ENCODE measurements at regions not wholly inside any gene's neighbourhood (a gene's known extent, or its start where the extent isn't known, plus 50 kb on each side); places are given as distances from the start of the nearest gene placed in this dataset.

GRCh38 chr15:45743426-45744235 lies 108.8 kb downstream of the SQOR start:
- no peak for FAIRE-seq

- FAIRE-seq = no peak
Measured at GRCh38 chr15:45744236-45744589, 109.4 kb downstream of the SQOR start.

DNA sequence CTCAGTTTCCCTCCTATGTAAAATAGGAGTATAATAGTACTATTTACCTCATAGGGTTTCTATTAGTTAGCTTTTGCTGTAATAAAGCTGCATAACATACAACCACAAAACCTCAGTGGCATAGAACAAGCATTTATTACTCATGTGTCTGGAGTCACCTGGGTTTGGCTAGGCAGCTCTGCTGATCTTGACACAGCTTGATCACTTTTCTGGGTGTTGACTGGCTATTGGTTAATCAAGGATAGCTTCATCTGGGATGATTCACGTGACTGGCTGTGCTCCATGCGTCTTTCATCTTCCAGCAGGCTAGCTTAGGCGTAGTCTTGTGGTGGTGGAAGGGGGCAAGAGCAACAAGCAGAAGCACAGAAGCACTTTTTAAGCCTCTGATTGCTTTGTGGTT lies 112.6 kb downstream of the SQOR start:
- FAIRE-seq = no peak

DNA sequence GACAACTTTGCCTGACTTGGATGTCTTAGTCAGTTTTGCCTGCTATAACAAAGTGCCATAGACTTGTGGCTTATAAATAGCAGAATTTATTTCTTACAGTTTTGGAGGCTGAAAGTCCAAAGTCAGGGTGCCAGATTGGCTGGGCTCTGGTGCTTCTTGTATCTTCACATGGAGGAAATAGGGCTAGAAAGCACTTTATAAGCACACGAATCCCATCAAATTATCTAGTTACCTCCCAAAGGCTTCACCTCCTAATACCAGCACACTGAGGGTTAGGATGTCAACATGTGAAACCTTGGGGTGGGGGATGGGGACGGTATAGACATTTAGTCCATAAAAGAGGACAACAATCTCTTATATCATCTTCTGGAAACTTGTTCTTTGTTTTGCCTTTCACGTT lies 116.8 kb downstream of the SQOR start:
- no peak for FAIRE-seq

DNA sequence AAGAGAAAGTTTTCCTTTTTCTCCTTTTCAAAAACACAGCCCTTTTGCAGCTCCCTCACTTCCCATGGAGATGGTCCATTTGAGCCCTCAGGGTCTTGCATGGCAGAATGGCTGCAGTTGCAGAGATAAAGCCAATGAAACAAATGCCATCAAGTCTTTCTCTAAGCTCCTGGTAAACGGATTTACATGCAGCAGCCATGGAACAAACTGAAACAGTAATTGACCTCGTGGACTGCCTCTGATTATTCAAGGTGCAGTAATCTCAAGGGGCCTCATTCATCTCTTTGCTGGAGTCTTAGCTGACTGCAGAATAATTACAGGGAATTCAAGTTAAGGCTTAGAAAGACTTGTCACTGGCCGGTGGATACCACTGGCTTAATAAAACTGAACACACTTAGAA lies 125.1 kb downstream of the SQOR start:
- FAIRE-seq = no peak

DNA sequence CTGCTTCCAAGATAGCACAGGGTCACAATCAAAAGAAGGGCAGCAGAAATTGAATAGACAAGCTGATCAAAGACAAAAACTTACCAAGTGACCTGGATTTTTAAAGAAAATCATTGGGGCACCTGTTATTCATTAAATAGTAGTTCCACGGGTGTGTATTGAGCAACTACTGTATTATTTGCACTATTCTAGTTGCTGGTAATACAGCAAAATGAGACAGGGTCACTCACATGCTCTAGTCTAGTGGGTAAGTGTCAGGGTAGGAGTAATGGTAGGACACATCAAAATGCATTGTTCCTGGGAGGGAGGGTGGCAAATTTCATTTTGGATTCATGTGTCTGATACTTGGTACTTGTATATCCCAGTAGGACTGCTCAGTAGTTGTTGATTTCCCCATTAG lies 127.9 kb downstream of the SQOR start:
- FAIRE-seq = no peak

- no peak for FAIRE-seq
Measured at GRCh38 chr15:45763170-45763869, 128.5 kb downstream of the SQOR start.

- no peak for FAIRE-seq
Measured at GRCh38 chr15:45773149-45773548, 138.3 kb downstream of the SQOR start.

- no peak for FAIRE-seq
Measured at GRCh38 chr15:45776772-45777171, 141.9 kb downstream of the SQOR start.

- no peak for FAIRE-seq
Measured at GRCh38 chr15:45777781-45778180, 143.0 kb downstream of the SQOR start.

DNA sequence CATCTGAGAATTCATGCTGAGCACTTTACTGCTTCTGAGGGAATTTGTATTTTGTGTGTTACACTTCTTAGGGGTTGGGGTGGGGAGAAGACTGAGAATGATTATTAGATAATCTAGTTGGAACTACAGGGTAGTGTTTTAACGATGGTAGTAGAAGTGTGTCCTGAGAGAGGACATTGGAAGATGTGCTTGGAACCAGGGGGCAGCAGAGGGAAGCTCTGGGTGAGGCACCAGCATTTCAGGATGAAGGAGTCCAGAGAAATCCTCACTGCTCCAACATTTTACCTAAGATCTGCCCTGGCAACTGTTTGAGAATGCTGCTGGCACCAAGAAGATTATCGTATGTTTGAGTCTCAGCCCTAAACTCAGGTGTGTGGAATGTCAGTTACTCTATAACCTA lies 145.5 kb downstream of the SQOR start:
- FAIRE-seq = no peak

DNA sequence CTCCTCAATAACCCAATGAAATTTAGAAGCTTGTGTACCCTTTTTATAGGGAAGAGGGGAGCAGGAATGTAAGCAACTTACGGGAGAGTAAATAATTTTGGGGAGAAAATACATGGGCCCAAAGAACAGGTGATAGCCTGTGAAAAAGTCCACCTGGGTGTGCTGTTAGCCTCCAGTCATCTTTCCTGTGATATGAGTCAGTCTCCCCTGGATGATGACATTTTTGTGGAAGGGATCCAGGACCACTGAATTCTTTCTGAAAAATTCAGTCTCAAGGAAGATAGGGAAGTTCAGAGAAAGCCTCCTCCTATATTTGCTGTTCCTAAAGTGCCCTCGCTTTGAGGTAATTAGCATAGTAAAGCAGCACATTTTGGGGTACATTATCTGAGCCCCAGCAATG lies 149.8 kb downstream of the SQOR start:
- FAIRE-seq = no peak

DNA sequence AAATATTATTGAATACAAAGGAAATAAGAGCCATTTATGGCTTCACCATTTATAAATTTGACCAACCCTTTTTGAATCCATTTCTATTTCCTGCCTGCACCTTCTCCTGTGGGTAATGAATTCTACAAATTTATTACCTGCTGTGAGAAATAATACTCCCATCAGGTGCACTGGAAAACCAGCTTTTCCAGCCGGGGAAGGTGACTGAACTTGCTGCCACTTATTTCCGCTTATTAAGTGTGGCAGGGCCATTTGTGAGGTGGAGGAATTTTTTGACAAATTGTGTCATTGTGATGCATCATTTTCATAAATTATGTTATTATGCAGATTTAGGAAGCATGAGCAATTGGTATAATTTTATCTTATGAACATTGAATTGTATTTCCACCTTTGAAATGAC lies 151.1 kb downstream of the SQOR start:
- FAIRE-seq = no peak

DNA sequence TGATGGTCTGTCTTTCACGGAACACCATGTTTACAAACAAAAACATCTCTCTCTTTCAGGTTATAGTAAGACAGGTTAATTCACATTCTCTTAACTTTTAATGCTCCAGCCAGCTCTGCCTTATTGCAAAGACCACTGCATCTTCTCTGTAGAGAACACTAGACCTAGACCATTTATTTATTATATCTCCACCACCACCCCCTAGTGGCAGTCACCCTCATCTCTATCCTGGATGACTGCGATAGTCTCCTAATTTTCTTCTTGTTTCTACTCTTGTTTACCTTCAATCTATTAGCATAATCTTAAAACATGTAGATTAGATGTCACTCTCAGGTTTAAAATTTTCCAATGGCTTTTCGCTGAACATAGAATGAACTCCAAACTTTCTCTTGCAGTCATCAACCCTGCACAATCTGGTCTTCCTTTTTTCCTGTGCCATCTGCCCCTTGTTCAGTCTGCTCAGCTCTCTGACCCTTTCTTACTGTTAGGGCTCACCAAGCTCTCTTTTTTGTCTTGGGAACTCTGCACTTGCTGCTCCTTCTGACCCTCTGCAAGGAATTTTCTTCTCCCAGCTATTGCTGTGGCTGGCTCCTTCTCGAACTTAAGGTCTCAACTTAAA lies 155.6 kb downstream of the SQOR start:
- no peak for FAIRE-seq

- FAIRE-seq = no peak
Measured at GRCh38 chr15:45794304-45794703, 159.5 kb downstream of the SQOR start.

DNA sequence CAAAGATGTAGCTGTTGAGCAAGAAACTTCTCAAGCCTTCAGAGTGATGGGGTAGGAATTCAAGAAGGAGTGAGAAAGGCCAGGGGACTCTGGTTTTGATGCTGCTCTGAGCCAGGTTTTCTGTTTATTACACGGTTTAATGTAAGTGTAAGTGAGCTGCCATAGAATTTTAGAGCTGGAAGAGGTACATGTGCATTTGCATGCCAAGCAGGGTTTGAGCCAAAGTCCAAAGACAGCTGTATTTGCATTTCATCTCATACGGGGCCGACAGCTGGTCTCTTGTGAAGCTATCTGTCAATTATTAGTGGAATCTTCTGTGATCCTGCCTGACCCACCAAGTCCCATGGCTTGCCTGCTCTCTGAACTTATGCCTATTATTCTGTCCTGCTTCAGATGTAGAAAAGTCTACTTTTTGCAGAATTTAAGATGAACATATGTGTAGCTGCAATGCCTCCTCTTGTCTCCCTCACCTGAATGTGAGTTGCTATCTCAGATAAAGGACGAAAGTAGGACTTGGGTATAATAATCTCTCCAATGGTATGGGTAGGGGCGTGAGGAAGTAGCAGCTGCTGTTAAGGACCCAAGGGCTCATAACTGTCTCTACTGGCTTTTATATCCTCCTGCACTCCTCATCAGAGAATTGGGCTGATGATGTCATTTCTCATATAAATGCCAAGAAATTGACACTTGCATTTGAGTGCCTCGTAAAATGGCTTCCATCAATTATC lies 160.0 kb downstream of the SQOR start:
- no peak for FAIRE-seq

DNA sequence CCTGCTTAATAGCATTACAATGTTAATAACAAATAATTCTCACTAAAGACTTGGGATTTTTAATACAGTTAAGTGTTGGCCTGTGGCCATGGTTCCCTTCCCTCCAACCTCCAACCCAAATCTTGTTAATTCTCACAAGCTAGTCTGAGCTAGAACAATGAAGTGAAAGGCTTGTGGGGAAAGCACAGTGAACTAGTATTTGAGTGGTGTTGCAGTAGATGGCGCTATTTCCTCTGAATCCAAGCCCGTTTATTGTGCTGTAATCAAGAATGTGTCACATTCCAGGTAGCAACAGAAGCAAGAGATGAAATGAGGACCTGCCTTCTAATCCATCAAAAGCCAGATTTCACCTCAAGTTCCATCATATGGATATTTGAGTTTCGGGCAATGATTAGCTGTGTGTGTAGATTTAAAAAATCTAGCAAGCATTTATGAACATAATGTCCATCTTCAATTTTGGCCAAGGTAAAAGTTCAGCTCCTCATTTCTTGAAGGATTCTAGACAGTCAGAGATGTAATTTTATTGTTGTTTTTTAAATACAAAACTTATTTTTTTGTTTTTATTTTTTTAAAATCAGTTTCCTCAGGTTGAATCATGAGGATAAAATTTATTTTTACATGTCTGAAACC lies 160.7 kb downstream of the SQOR start:
- peak; percentile 16 for FAIRE-seq

DNA sequence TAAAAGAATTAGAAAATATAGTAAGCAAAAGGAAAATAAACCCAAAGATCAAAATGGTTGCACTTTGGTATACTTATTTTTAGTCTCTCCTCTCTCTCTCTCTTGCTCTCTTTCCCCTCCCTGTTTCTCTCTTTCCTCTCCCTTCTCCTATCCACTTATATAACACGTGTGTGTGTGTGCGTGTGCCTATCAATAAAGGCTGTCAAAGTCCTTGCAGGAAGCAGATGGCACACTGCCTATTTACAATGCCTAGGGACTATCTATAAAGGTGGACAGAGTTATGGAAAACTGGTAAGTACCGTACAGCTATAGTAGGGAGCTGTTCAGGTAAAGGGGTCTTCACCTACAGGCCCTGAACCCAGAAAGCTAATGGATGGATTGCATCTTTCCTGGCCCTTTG lies 161.6 kb downstream of the SQOR start:
- no peak for FAIRE-seq

DNA sequence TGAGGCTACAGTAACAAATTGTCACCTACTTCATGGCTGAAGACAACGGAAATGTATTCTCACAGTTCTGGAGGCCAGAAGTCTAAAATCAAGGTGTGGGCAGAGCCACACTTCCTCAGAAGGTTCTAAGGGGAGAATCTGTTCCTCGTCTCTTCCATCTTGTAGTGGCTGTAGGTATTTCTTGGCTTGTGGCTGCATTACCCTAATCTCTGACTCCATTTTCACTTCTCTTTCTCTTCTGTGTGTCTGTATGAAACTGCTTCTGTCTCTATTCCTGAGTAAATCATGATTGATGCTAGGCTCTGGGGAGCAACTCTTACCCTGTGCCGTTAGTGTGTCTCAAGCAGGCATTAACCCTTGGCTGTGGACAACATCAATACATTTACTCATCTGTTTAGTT lies 164.7 kb downstream of the SQOR start:
- no peak for FAIRE-seq

- FAIRE-seq = no peak
Measured at GRCh38 chr15:45801543-45801942, 166.7 kb downstream of the SQOR start.

DNA sequence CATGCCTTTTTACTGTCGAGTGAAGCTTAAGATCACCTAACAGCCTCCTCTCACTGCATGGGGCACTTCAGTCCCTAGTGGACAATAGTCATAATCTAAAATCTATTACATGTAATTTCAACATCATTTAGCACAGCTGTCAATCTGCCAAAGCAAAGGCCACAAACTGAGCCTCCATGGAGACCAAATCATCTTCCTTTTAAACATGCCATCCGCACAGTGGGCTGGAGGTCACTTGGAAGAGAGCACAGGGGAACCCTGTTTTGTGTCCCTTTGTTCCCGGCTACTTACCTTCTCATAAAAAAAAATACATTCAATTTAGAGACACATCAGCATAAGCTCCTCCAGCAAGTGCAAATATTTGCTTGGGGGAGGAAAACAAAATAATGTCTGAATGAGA lies 167.3 kb downstream of the SQOR start:
- FAIRE-seq = no peak

DNA sequence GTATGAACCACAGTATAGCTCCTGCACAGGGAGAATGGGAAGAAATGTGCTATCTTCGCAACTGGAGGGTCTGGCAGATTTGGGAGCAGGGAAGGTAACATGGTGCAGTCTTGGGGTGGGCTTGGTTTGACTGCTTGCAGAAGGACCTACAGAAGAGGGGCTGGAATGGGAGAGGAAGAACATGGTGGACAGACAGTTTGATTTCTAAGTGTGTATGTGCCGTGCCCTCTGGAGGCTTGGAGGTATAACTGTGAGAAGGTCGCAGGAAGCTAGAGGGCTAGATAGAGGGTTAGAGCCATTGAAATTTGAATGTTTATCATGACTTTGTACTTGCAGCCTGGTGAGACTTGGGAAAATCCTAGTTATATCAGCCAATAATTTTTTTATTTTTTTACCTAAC lies 169.2 kb downstream of the SQOR start:
- FAIRE-seq = no peak

DNA sequence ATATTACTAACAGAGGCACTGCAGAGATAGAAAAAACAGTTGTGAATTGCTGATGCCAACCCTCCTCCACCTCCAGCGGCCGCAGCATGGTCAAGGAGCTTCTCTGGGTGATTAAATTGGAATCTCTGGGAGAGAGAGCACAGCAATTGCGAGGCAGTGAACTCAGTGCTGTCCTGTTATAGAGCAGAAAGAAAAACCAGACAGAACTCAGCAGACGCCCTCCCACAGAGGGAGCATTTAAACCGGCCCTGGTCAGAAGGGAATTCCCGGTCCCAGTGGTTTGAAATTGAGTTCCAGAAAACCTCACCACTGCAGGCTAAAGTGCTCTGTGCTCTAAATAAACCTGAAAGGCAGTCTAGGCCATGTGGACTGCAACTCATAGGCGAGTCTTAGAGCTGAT lies 175.4 kb downstream of the SQOR start:
- FAIRE-seq = no peak

All from A204.1 (cell line).